Pancreas (tissue), 10 donors: ENCODE measurements at regions not wholly inside any gene's neighbourhood (a gene's known extent, or its start where the extent isn't known, plus 50 kb on each side); places are given as distances from the start of the nearest gene placed in this dataset.
A peak's percentile ranks its signal among the peaks of the same experiment; 100 is the strongest.

ENCODE experiments used
- ATAC-seq, 4 donors: fragments of 200-7000 bp; cut with Tn5 transposase; one replicate each; pipeline versions ENCODE4 v1.8.0 to v1.9.1; 2020; ENCODE audit warnings: mild to moderate bottlenecking in 4 of 4, moderate library complexity in 4 of 4
- DNase-seq, 6 donors: peaks; one replicate each; pipeline ENCODE4 v3.0.0-alpha.2; 2020
- FAIRE-seq: peaks from 2 replicates; lab custom pipeline; 2012; peaks lifted over from hg19 to GRCh38; lab: Jason Lieb, UNC
- H3K27ac ChIP-seq, 4 donors: fragments of 200-600 bp; sonication (generic); 1 replicate in 3 of 4; 2 replicates in 1 of 4; pipeline versions ENCODE4 v1.5.0 to v1.8.0; 2020
- H3K27me3 ChIP-seq, 4 donors: fragments of 200-600 bp; one replicate each; pipeline ENCODE4 v1.8.0; 2021
- H3K36me3 ChIP-seq, 3 donors: fragments of 200-600 bp; sonication (generic) in 1 of 3; one replicate each; pipeline versions ENCODE4 v1.5.0 to v1.8.0; 2020 to 2021
- H3K4me1 ChIP-seq, 3 donors: fragments of 200-600 bp; one replicate each; pipeline ENCODE4 v1.8.0; 2021
- H3K4me3 ChIP-seq, 4 donors: fragments of 200-600 bp; sonication (generic) in 2 of 4; one replicate each; pipeline versions ENCODE4 v1.5.0 to v1.8.0; 2020 to 2021
- H3K9me3 ChIP-seq, 4 donors: fragments of 200-600 bp; one replicate each; pipeline ENCODE4 v1.8.0; 2021
- CTCF ChIP-seq, 4 donors: fragments of 200-600 bp; sonication (generic) in 3 of 4; IDR thresholded peaks; one replicate each; pipeline versions ENCODE4 v1.5.0 to v1.8.0; 2021; ENCODE audit warnings: antibody characterized with exemption in 4 of 4
- WGBS, 2 donors: extraction: QIAGEN DNeasy Blood & Tissue Kit; methylation state at CpG; one replicate each; pipeline ENCODE4 v1.1.7; 2013; 5-methylcytosine and 5-hydroxymethylcytosine counted together
- intact Hi-C, 3 donors: fragments of 100-400 bp; cut with DNase I; formaldehyde crosslinking; loops; one replicate each; pipeline versions ENCODE4 v1.11.1 to v1.14.2; 2022
- donor health status: healthy with polysubstance abuse.
- donor health status: DM: no; HTN: no; CAD: no; lungs with moderate emphysema.
- donor health status: DM: no; HTN: no; CAD: no.
- donor health status: control.
- donor health status: control.
- donor health status: Bipolar disorder and iron deficiency.
- donor health status: DM: yes; HTN: yes; CAD: no.
- donor health status: DM: no; HTN: no; CAD: no.
- donor health status: DM: no; HTN: no; CAD: no.
- donor health status: DM: yes; HTN: yes; CAD: no.

- TF ChIP-seq CTCF (IDR thresholded peaks at IDR 0.05): no peak
- FAIRE-seq: no peak
These were observed 1033.0 kb upstream of the ADGRL2 start for GRCh38 chr1:80767711-80768110.

GRCh38 chr1:80759354-80759753 lies 1041.4 kb upstream of the ADGRL2 start:
- 86 to 96% methylated on average over 1 of the region's 1 CpG for WGBS, 2 donors
- intact Hi-C loops: no loop called here

More at GRCh38 chr1:80767711-80768110, 1033.0 kb upstream of the ADGRL2 start:
- Histone ChIP-seq H3K27ac (no peak overlapping the region), H3K4me3 (no peak overlapping the region), H3K36me3 (no peaks in the 10 kb centered on the region), H3K4me1 (no peaks in the 10 kb centered on the region), H3K27me3 (peaks cover 0 to 3% (median 0%) of the 10 kb centered on the region in 4 donors), H3K9me3 (no peaks in the 10 kb centered on the region)
- ATAC-seq (no peak), DNase-seq (no peak)
- 70 to 81% methylated on average over 2 of the region's 2 CpGs for WGBS, 2 donors
- intact Hi-C loops: no loop called here

GRCh38 chr1:80755944-80756343 lies 1044.8 kb upstream of the ADGRL2 start:
- Histone ChIP-seq H3K4me3 (no peak overlapping the region), H3K27me3 (no peaks in the 10 kb centered on the region), H3K27ac (no peak overlapping the region), H3K9me3 (no peaks in the 10 kb centered on the region), H3K4me1 (no peaks in the 10 kb centered on the region), H3K36me3 (no peaks in the 10 kb centered on the region)
- no peak for DNase-seq
- ATAC-seq: no peak
- intact Hi-C loops: no loop called here
- no peak for TF ChIP-seq CTCF (IDR thresholded peaks at IDR 0.05)
- peak; percentile 37 for FAIRE-seq
- 60 to 64% methylated on average over 2 of the region's 2 CpGs for WGBS, 2 donors

More at GRCh38 chr1:80759354-80759753, 1041.4 kb upstream of the ADGRL2 start:
- Histone ChIP-seq H3K36me3 (no peaks in the 10 kb centered on the region), H3K27ac (no peak overlapping the region), H3K9me3 (no peaks in the 10 kb centered on the region), H3K4me3 (no peak overlapping the region), H3K27me3 (no peaks in the 10 kb centered on the region), H3K4me1 (no peaks in the 10 kb centered on the region)
- FAIRE-seq (no peak), ATAC-seq (no peak), DNase-seq (no peak)
- TF ChIP-seq CTCF (IDR thresholded peaks at IDR 0.05): no peak

GRCh38 chr1:80751204-80751603 lies 1049.5 kb upstream of the ADGRL2 start:
- WGBS, 2 donors: 70 to 79% methylated on average over 2 of the region's 2 CpGs
- DNase-seq (no peak), ATAC-seq (no peak), FAIRE-seq (no peak)
- no peaks in the 10 kb centered on the region for H3K9me3 ChIP-seq
- H3K4me3 ChIP-seq: no peak overlapping the region
- no peaks in the 10 kb centered on the region for H3K36me3 ChIP-seq
- no peaks in the 10 kb centered on the region for H3K27me3 ChIP-seq
- intact Hi-C loops: no loop called here
- no peak for TF ChIP-seq CTCF (IDR thresholded peaks at IDR 0.05)
- H3K4me1 ChIP-seq: no peaks in the 10 kb centered on the region
- H3K27ac ChIP-seq: no peak overlapping the region

- Histone ChIP-seq H3K4me1 (no peaks in the 10 kb centered on the region), H3K9me3 (no peaks in the 10 kb centered on the region), H3K4me3 (no peak overlapping the region), H3K27ac (no peak overlapping the region), H3K27me3 (no peaks in the 10 kb centered on the region), H3K36me3 (no peaks in the 10 kb centered on the region)
- DNase-seq (peak in 5 of 6 donors; percentile 30 to 62 (median 47)), ATAC-seq (peak; percentile 30 to 83 (median 58)), FAIRE-seq (no peak)
- intact Hi-C loops: no loop called here
- WGBS, 2 donors: 58 to 69% methylated on average over 3 of the region's 3 CpGs
- TF ChIP-seq CTCF (IDR thresholded peaks at IDR 0.05): no peak
These were observed 1069.4 kb upstream of the ADGRL2 start for GRCh38 chr1:80731241-80731894.
